CD14-positive monocyte (primary cell): ENCODE measurements at regions not wholly inside any gene's neighbourhood (a gene's known extent, or its start where the extent isn't known, plus 50 kb on each side); places are given as distances from the start of the nearest gene placed in this dataset.

ENCODE experiments used
- DNase-seq, 3 donors: peaks; one replicate each; pipeline ENCODE4 v3.0.0-alpha.2; 2011 to 2022
- H2AFZ ChIP-seq: 2 replicates; pipeline ENCODE4 v1.6.0; 2012; ENCODE audit warnings: mild to moderate bottlenecking, low read depth, low read length, inconsistent platforms; ENCODE audit not compliant: insufficient read depth, poor library complexity, severe bottlenecking
- H3K27ac ChIP-seq, 2 donors: 1 replicate in 1 of 2; 2 replicates in 1 of 2; pipeline ENCODE4 v1.5.1; 2012 to 2013; ENCODE audit warnings: low read length in 2 of 2, control low read depth in 1 of 2, inconsistent platforms in 1 of 2, low read depth in 1 of 2, mild to moderate bottlenecking in 1 of 2
- H3K27me3 ChIP-seq, 2 donors: one replicate each; pipeline versions ENCODE4 v1.6.0 to v1.6.1; 2011 to 2013; ENCODE audit warnings: low read length in 2 of 2; ENCODE audit not compliant: control insufficient read depth in 2 of 2, insufficient read depth in 2 of 2
- H3K36me3 ChIP-seq, 2 donors: replicated peaks in 1 of 2; 1 replicate in 1 of 2; 2 replicates in 1 of 2; pipeline versions ENCODE4 v1.5.1 to v1.6.1; 2012 to 2013; ENCODE audit warnings: low read length in 2 of 2, control low read depth in 1 of 2, inconsistent platforms in 1 of 2, mild to moderate bottlenecking in 1 of 2; ENCODE audit not compliant: insufficient read depth in 2 of 2, control insufficient read depth in 1 of 2
- H3K4me1 ChIP-seq, 2 donors: 1 replicate in 1 of 2; 2 replicates in 1 of 2; pipeline versions ENCODE4 v1.5.1 to v1.6.1; 2012 to 2013; ENCODE audit warnings: low read length in 2 of 2, control low read depth in 1 of 2, inconsistent platforms in 1 of 2, mild to moderate bottlenecking in 1 of 2, moderate library complexity in 1 of 2; ENCODE audit not compliant: insufficient read depth in 2 of 2, control insufficient read depth in 1 of 2
- H3K4me2 ChIP-seq: replicated peaks from 2 replicates; pipeline ENCODE3; 2012; ENCODE audit warnings: low read length, moderate library complexity, mild to moderate bottlenecking; ENCODE audit not compliant: poor library complexity, severe bottlenecking; ENCODE audit errors: extremely low read depth
- H3K4me3 ChIP-seq, 3 experiments: fragments of 200-600 bp in 1 of 3; sonication (generic) in 1 of 3; replicated peaks in 1 of 3; 1 replicate in 2 of 3; 2 replicates in 1 of 3; pipeline ENCODE4 v1.5.1; 2011 to 2013; ENCODE audit warnings: low read length in 3 of 3, mild to moderate bottlenecking in 3 of 3, control low read depth in 2 of 3, low read depth in 2 of 3, inconsistent platforms in 1 of 3, moderate library complexity in 1 of 3
- H3K79me2 ChIP-seq: 2 replicates; pipeline ENCODE4 v1.6.0; 2012; ENCODE audit warnings: mild to moderate bottlenecking, control low read depth, inconsistent platforms, low read length, moderate library complexity; ENCODE audit not compliant: insufficient read depth
- H3K9ac ChIP-seq: 2 replicates; pipeline ENCODE4 v1.6.0; 2017; ENCODE audit warnings: low read length, mild to moderate bottlenecking; ENCODE audit not compliant: insufficient read depth, poor library complexity, severe bottlenecking
- H3K9me3 ChIP-seq, 2 donors: replicated peaks in 1 of 2; 1 replicate in 1 of 2; 2 replicates in 1 of 2; pipeline versions ENCODE4 v1.5.1 to v1.6.1; 2012 to 2013; ENCODE audit warnings: low read length in 2 of 2, control low read depth in 1 of 2; ENCODE audit not compliant: control insufficient read depth in 1 of 2, insufficient read depth in 1 of 2
- H4K20me1 ChIP-seq: 2 replicates; pipeline ENCODE4 v1.6.0; 2012; ENCODE audit warnings: mild to moderate bottlenecking, low read length, control low read depth, moderate library complexity; ENCODE audit not compliant: insufficient read depth
- H3K27ac Mint-ChIP-seq, 7 donors: one replicate each; pipeline ENCODE4 v1.8.0; 2020; ENCODE audit warnings: mild to moderate bottlenecking in 7 of 7, mixed read lengths in 7 of 7, moderate library complexity in 6 of 7, inconsistent platforms in 2 of 7
- H3K27me3 Mint-ChIP-seq, 3 donors: one replicate each; pipeline ENCODE4 v1.8.0; 2021 to 2022; ENCODE audit warnings: low read depth in 3 of 3, mild to moderate bottlenecking in 3 of 3, mixed read lengths in 3 of 3, moderate library complexity in 3 of 3, inconsistent platforms in 1 of 3
- H3K36me3 Mint-ChIP-seq, 2 donors: one replicate each; pipeline ENCODE4 v1.8.0; 2020; ENCODE audit warnings: mixed read lengths in 2 of 2, inconsistent platforms in 1 of 2, mild to moderate bottlenecking in 1 of 2
- H3K4me1 Mint-ChIP-seq: one replicate; pipeline ENCODE4 v1.8.0; 2020; ENCODE audit warnings: mild to moderate bottlenecking, mixed read lengths
- H3K4me3 Mint-ChIP-seq, 2 donors: one replicate each; pipeline ENCODE4 v1.8.0; 2020; ENCODE audit warnings: mild to moderate bottlenecking in 2 of 2, mixed read lengths in 2 of 2, moderate library complexity in 1 of 2
- H3K9me3 Mint-ChIP-seq, 7 donors: one replicate each; pipeline ENCODE4 v1.8.0; 2020 to 2022; ENCODE audit warnings: mixed read lengths in 7 of 7, mild to moderate bottlenecking in 6 of 7, moderate library complexity in 6 of 7, inconsistent platforms in 2 of 7
- CTCF ChIP-seq: fragments of 200-600 bp; IDR thresholded peaks from one replicate; pipeline ENCODE4 v1.8.0; 2022; ENCODE audit warnings: antibody characterized with exemption, mild to moderate bottlenecking
- intact Hi-C, 2 donors: fragments of 100-400 bp; cut with micrococcal nuclease; formaldehyde crosslinking; loops; one replicate each; pipeline versions ENCODE4 v1.15.0 to v1.15.1; 2023

GRCh38 chr6:76351275-76351674, 278.8 kb upstream of the IMPG1 start:
- no peaks in the 10 kb centered on the region for H4K20me1 ChIP-seq
- no peaks in the 10 kb centered on the region for H3K36me3 ChIP-seq
- Mint-ChIP-seq H3K36me3 (no peaks in the 10 kb centered on the region), H3K4me3 (no peak overlapping the region), H3K27ac (no peak overlapping the region), H3K4me1 (no peaks in the 10 kb centered on the region), H3K9me3 (peaks cover 0 to 2% (median 0%) of the 10 kb centered on the region in 7 donors), H3K27me3 (no peaks in the 10 kb centered on the region)
- no peaks in the 10 kb centered on the region for H3K4me1 ChIP-seq
- no peak overlapping the region for H3K4me3 ChIP-seq
- no peak overlapping the region for H3K9ac ChIP-seq
- DNase-seq: no peak
- no peaks in the 10 kb centered on the region for H3K9me3 ChIP-seq
- no peak for TF ChIP-seq CTCF
- intact Hi-C loops: no loop called here
- H3K4me2 ChIP-seq: no peak overlapping the region
- H2AFZ ChIP-seq: no peak overlapping the region
- H3K79me2 ChIP-seq: no peaks in the 10 kb centered on the region
- no peak overlapping the region for H3K27ac ChIP-seq
- H3K27me3 ChIP-seq: no peaks in the 10 kb centered on the region

GRCh38 chr6:76347539-76347938, 275.1 kb upstream of the IMPG1 start:
- Mint-ChIP-seq H3K36me3 (no peaks in the 10 kb centered on the region), H3K27me3 (no peaks in the 10 kb centered on the region), H3K4me3 (no peak overlapping the region), H3K27ac (no peak overlapping the region), H3K4me1 (no peaks in the 10 kb centered on the region), H3K9me3 (peaks cover 0 to 4% (median 0%) of the 10 kb centered on the region in 7 donors)
- H3K9ac ChIP-seq: no peak overlapping the region
- no peak overlapping the region for H2AFZ ChIP-seq
- no peaks in the 10 kb centered on the region for H3K9me3 ChIP-seq
- no peaks in the 10 kb centered on the region for H3K4me1 ChIP-seq
- intact Hi-C loops: no loop called here
- no peak for TF ChIP-seq CTCF
- no peak overlapping the region for H3K27ac ChIP-seq
- H3K4me3 ChIP-seq: no peak overlapping the region
- no peaks in the 10 kb centered on the region for H4K20me1 ChIP-seq
- H3K36me3 ChIP-seq: no peaks in the 10 kb centered on the region
- H3K79me2 ChIP-seq: no peaks in the 10 kb centered on the region
- no peaks in the 10 kb centered on the region for H3K27me3 ChIP-seq
- no peak overlapping the region for H3K4me2 ChIP-seq
- DNase-seq: no peak
